Stimulated activated CD8-positive, alpha-beta memory T cell treated with anti-CD3 and anti-CD28 coated beads, Interleukin-4, amount 100 ng/mL, for 1 hour (primary cell): ENCODE measurements at regions not wholly inside any gene's neighbourhood (a gene's known extent, or its start where the extent isn't known, plus 50 kb on each side); places are given as distances from the start of the nearest gene placed in this dataset.
"Not testable (repeated sequence)": the region's sequence is repeated elsewhere in the genome, so short reads cannot be mapped to it uniquely, and the experiment has no call there.

Source experiments
- DNase-seq, 2 donors: peaks; one replicate each; pipeline ENCODE4 v3.0.0-alpha.2; 2020; ENCODE audit warnings: low read depth in 2 of 2, low spot score in 1 of 2

DNA sequence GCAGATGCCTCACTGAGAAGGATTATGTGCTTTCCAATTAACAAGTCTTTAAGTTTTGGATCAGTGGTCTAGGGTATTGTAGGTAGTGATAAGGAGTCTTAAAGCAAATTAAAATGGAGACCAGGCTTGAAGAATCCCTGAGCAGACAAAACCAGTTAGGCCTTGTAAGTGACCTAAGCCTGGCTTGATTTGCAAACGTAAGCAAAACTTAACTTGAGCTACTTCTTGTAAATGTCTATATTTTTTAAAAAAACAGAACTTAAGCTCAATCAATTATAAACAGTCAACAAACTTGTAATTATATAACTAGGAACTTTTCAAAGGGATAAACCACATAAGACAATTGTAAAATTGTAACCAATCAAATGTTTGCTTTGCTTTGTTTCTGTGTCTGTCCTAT is 72.7 kb upstream of the NALF2 start:
- no peak for DNase-seq

DNA sequence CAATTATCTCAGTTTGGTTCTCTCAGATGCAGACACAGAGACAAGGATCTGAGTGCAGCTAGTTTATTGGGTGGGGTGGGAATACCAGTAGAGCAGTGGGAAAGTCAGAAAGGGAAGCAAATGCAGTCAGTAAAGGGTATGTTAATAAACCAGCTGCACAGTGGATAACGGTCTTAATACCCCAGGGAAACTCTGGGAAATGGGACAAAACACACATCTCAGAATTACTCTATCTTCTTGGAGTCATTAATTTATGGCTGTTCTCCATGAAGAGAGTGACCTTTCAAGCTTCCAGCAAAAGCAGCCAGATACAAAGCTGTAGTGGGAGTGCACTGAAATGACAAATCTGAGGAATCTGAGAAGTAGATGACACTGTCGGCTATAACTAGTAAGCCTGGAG is 73.3 kb upstream of the NALF2 start:
- no peak for DNase-seq

DNA sequence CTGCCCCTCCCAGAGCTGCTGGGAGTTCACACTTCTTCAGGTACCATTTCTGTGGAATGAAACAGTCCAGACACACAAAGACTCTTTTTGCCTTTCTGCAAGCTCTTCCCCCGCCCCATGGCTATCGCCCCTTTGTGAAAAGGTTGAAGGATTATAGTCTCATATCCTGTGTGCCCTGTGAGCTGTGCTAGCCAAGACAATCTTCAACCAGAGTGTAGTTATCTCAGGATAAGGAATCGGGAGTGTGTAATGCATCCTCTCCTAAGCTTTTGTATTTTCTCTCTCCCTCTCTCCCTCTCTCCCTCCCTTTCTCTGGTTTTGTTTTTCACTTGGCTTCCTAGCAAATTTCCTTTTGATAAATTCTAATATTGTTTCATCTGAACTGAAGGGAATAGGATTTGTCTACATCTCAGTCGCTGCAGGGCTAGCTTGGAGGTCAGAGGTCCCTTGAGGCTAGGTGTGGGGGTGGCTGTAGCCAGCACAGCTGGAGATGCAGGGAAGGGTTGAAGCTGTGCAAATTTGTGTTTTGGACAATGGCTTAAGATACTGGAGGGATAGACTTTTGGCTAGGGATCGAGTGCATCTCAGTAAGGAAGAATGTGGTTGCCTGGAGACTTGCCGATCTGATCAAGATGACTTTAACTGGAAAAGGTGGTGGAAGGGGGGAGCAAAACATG is 74.6 kb upstream of the NALF2 start:
- no peak for DNase-seq

DNA sequence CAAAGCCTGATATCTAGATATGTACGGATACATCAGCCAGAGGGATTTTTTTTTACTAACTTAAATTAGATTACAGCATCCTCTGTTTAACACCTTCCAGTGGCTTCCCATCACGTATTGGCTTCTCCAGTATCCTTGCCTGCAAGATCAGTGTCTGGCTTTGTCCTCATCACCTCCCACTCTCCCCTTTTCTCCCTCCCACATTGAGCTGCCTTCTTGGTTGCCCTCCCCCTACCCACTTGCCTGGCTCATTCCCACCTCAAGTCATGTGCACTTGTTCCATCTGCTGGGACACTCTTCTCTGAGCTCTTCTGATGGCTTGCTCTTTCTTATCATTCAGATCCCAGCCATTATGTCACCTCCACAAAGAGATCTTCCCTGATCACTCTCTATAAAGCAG is 75.9 kb upstream of the NALF2 start:
- DNase-seq = no peak

DNA sequence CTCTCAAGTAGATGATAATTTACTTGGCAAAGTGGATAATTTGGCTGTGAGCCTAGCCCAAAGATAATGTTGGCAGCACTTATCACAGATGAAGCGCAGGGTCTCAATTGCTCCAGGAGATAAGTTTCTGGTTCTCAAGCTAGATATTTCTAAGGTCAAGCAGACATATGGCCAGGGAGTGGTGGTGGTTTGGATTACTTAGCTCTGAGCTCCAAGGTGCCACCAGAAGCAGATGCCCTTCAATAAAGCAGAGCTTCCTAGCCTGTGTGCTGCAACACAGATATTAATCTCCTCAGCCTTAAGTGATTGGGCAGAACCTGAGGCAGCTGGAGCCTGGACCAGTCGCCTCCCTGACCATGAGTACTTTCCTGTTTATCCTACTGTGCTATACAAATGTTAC is 79.2 kb upstream of the NALF2 start:
- no peak for DNase-seq

DNA sequence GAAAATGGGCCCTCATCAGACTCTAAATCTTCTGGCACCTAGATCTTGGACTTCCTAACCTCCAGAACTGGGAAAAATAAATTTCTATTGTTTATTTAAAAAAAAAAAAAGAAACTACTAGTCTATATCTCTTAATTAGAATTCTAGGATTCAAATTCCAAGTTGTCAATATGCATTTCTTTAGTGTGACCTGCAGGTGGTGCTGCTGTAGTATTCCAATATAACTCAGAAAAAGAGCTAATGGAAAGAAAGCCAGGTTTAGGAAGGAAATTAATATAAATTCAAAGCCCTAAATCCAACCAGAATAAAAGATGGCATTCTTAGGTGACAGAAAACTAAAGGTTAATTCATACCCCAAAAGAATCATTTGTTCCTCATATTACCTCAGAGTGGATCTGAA is 80.0 kb upstream of the NALF2 start:
- no peak for DNase-seq

DNA sequence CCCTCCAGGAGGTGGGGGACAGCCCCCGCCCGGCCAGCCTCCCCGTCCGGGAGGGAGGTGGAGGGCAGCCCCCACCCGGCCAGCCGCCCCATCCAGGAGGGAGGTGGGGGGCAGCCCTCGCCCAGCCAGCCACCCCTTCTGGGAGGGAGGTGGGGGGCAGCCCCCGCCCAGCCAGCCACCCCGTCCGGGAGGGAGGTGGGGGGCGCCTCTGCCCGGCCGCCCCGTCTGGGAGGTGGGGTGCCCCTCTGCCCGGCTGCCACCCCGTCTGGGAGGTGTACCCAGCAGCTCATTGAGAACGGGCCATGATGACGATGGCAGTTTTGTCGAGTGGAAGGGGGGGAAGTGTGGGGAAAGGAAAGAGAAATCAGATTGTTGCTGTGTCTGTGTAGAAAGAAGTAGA is 81.9 kb upstream of the NALF2 start:
- DNase-seq = not testable (repeated sequence)

DNA sequence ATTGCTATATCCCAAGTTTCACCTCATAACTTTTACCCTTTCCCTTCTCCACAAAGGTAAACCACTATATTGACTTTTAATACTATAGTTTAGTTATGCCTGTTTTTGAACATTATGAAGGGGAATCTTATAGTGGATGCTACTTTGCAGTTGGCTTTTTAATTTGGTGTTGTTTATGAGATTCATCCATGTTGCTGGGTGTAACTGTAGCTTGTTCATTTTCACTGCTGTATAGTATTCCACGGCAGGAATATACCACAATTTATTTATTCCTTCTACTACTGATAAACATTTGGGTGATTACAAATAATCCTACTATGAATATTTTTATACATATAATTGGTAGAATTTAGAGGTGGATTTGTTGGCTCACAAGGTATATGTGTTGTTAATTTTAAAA is 88.4 kb upstream of the NALF2 start:
- no peak for DNase-seq

DNA sequence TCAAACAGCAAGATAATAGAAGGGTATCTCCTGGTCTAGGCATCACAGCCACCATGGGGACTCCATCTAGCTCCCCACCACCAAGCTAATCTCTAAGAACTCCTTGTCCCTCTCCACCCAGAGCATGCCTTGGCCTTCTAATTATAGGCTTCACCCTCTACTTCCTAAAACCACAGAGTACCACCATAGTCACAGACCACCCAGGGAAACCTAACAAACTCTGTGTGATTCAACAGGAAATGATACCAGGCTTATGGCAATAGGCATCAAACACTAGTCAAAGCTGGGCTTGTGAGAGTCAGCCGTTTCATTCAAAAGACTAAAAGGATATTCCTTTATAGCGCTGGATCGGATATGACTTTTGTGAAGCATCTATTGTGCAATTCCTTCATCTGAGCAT is 91.5 kb upstream of the NALF2 start:
- no peak for DNase-seq

DNA sequence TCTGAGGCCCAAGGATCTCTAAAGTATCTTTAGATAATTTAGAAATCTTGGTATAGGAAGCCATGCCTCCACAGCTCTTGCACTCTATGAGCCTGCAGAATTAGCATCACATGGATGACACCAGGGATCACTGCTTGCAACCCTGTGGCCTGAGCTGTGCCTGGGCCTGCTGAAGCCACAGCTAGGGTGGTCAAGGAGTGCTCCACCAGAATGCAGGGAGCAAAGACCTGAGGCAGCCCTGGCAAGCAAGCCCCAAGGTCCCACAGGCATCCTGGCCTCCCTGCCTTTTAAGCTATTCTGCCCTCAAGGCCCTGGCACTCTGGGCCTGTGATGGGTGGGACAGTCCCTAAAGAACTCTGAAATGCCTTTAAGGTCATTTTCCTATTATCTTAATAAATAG is 105.2 kb upstream of the NALF2 start:
- no peak for DNase-seq

DNA sequence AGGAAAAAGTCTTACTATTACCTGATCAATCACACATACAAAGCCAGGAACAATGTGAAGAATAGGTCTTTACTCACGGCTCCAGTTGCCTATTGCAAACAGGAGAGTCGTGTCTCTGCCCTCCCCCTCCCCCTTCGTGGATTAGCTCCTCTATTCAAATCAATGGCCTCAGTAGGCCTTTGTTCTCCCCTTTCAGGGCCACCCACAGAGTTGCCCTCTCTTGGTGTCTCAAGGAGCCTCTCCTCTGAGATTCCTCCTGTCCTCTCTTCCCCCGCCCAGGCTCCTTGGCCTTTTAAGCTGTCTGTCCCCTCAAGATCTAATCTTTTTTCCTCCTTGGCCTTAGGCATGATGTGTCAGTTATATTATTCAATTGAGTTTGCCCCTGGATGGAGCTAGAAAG is 107.2 kb upstream of the NALF2 start:
- no peak for DNase-seq

DNA sequence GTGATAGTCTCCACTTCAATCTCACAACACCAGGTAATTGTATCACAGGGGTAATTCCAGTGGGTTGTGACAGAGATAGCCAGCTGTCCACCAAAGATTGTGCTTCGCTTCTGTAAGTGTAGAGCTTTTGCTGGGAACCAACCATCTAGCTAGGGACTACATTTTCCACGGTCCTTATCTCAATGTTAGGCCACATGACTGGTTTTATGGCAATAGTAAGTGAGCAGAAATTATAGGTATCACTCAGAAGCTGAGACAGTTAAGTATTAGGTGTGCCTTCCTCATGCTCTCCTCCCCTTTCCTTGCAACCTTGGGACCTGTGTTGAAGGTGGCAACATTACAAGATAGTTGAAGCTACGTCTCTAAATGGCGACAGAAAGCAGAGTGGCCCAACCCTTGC is 108.8 kb upstream of the NALF2 start:
- no peak for DNase-seq

DNA sequence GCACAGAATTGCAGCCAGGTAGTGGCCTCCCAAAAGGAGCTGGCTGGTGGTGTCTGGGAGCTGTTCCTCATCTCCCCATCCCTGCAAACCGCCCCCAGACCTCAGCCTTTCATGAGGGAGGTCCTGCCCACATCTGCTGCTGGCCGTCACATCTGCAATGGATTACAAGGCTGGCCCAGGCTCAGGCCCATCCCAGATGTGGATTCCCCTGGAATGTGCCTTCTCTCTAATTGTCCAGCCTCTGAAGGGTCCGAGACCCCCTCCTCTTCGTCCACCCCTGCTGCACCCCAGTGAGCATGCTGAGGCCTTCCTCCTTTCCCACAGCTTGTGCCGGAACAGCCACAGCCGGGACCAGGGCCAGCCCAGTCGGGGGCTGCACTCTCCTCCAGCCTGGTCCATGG is 115.0 kb upstream of the NALF2 start:
- no peak for DNase-seq

DNA sequence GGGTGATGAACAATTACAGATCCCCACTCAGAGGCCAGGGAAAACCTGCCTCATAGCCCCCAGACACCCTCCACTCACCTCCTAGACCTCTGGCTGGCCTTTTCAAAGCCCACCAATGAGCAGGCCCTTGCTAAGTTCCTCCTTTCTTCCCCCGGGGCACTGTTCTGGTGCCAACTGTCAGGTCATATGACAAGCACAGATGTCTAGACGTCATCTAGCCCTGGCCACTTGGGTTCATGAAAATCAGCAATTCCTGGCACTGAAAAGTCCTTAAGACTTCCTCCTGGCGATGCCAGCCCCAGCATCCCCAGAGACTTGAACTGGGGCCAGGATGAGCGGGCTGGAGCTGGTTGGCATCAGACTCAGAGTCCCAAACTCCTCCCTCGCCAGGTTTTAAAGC is 115.6 kb upstream of the NALF2 start:
- DNase-seq = no peak

DNA sequence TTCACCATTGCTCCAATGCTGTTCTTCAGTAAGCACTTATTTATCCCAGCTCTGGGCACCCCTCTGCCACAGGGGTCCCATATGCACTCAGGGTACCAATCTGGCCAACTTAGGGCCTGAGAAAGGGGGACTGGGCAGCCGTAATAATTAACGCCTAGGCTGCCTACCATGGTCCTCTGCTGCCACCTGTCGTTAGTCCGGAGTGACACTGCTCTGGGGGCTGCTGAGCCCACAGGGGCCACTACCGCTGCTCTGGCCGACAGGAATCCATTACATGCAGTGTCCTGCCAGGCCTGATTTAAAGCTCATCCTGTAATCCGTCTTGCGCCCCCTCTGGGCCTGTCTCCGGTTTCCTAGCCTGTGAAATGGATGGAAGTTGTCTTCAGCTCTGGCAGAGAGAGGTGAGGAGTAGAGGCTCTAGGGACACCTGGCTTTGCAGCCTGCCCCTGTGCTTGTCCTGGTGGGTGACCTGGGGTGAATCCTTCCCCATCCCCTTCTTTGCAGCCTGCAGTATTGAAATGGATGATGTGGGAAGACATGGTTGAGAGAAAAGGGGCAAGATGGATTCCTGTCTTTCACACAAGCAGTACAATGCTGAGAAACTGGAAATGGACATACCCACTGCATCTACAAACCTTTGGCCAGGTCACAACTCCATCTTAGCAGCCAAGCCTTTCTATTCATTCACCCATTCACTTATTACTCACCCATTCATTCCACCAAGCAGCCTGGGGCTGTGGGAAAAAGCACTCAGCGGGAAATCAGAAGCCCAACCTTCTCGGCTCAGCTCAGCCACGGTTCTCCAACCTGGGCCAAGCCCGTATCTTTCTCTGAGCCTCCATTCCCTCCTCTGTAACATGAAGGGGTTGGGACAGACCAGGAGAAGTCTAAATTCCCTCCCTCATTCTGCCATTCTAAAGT is 116.3 kb upstream of the NALF2 start:
- DNase-seq = no peak

DNA sequence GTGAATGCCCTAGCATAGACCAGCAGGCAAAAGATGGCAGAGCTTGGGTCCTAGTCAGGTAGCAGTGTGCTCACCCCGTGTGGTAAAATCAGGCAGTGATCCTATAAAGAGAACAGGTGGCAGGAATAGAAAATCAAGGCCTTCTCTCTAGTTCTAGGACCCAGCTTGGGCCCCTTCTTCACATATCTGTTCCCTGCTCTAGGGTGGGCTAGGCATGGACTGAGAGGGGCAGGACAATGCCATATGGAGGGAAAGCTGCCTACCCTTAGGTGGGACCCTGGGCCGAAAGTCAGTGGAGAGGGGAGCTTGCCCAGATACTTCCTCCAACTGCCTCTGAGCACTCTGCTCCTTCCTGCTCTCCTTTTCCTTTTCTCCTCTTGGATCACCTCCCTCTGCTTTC is 117.4 kb upstream of the NALF2 start:
- DNase-seq = no peak

DNA sequence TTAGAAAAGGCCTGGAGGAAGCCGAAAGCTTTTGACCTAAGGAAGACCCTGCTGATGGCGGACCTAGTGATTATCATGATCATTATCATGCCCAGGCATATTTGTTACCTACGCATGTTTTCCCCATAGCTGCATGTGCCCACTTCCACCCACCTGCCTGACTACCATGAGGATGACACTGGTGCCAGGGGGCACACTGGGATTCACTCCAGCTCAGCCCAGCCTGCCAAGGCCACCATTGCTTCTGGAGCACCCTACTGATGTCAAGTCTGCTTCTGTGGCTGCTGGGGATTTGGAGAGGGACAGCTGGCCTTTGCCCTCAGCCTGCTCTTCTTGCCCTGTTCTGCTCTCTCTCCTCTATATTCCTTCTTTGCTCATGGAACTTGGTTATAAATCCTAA is 124.7 kb upstream of the NALF2 start:
- no peak for DNase-seq

DNA sequence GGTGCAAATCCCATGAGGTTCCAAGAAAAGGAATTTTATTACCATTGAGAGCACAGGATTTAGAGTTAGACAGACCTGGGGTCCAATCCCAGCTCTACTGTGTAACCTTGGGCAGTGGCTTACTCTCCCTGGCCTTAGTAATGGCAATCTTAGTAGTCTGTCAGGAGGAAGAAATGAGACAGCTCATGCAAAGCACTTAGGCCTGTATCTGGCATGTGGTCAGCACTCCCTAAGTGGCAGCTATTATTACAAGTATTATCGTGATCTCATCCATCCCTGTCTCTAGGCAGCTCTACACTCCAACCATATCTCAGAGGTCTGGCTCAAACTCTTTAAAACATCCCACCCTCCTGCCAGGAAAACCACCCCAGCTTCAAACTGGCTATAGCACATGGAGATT is 129.6 kb upstream of the NALF2 start:
- no peak for DNase-seq

DNA sequence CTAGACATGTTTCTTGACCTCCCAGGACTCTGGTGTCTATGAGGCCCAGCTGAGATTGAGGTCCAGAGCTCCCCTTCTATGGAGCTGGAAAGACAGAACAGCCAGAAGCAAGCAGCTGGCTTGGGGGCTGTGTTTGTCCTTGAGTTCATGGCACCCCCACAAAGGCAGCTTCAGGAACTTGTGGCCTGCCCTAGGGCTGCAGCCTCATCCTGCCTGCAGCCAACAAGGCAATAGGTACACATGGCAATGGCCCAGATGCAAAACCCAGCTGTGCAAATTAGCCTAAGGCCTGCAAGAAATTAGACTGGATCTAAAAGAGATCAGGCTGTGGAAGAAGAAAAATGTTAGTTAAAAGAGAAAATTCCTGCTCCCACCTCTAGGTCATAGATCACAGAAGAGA is 131.7 kb upstream of the NALF2 start:
- DNase-seq = no peak

DNA sequence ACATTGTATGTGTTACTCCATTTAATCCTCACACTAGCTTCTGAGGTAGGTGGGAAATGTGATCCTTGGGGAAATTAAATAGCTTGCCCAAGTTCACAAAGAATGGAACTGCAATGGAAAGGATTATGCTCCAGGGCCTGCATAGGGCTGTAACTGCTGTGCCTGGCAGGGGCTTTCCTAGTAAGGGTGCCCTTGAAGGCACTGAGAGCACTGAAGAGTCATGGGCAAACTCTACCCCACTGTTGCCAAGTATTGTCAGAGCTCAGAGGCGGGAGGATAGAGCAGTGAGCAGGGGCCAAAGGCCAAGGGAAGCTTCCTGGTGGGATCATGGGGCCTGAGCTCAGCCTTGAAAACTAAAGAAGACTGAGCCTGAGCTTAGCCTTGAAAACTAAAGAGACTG is 133.0 kb upstream of the NALF2 start:
- DNase-seq = no peak

DNA sequence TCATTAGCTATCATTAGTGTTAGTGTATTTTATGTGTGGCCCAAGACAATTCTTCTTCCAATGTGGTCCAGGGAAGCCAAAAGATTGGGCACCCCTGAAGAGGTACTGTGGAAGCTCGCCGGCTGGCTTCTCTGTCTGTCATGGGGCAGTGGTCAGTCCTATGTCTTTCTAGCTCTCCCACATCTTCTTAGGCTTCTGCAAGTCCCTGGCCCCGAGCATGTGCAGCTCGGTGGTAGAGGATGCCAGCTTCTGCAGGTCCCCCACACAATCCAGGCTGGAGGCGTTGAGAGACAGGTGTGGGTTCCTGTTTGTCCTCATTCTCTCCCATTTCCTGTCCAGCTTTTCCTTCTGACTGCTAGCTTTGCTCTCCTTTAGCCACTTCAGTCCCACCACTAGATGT is 134.1 kb upstream of the NALF2 start:
- no peak for DNase-seq

DNA sequence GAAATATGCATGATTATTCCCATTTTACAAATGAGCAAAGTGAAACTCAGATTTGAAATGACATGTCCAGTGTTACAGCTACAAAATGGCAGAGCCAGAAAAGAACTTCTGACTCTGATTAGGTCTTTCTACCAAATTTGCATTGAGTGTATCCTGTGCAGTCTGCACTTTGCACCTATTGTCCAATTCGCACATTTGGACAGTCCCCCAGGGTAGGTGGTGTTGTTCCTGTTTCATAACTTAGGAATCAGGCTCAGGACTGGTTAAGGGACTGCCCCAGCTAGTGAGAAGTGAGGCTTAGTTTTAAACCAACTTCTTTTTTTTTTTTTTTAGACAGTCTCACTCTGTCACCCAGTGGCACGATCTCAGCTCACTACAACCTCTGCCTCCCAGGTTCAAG is 137.9 kb upstream of the NALF2 start:
- DNase-seq = no peak

DNA sequence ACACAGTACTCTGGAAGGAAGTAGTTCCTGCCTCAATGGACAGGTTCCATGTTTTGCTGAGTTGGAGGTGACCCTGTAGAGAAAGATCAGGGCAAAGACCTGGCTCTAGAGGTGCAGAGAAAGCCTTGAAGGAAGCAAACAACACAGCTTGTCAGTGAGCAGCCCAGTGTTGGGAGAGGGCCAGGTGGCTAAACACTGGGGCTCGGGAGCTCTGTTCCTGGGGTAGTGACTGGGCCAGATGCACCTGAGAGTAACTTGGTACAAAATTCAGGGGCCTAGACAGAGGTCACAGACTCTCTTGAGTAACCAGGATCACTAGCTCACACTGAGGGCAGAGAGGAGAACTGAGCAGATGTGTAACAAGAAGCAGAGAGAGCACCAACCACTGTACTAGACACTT is 138.4 kb upstream of the NALF2 start:
- no peak for DNase-seq
